ENCODE measurements at regions not wholly inside any gene's neighbourhood (a gene's known extent, or its start where the extent isn't known, plus 50 kb on each side); places are given as distances from the start of the nearest gene placed in this dataset.
A peak's percentile ranks its signal among the peaks of the same experiment; 100 is the strongest.

DNA sequence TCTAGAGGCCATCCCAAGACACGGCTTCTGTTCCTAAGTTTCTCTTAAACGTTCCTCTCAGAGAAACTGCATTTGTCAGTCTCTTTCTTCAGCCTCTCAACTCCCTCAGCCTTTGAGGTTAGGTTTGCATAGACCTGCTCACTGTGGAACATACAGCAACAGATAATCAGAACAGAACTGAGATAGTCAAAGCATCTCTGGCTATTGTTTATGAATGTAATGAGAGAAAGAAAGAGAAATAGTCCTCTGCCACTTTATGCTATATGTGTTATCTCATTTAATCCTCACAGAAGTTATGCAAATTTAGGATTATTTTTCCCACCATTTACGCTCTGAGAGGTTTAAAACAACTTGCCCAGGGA lies 190.6 kb downstream of the PHLDA1 start:
- H3K9ac ChIP-seq (ENCODE audit: low read depth in 1 of 2, low read length in 2 of 2) = no peak overlapping the region
- H3K4me3 ChIP-seq (ENCODE audit: low read depth in 1 of 3, low read length in 3 of 3) = no peak overlapping the region
- H3K27ac ChIP-seq (ENCODE audit: low read depth in 1 of 2, low read length in 2 of 2) = no peak overlapping the region
- no peaks in the 10 kb centered on the region for H3K4me1 ChIP-seq (ENCODE audit: control insufficient read depth in 4 of 4, insufficient read depth in 4 of 4, low read length in 3 of 4)
- no peaks in the 10 kb centered on the region for H3K9me3 ChIP-seq (ENCODE audit: control insufficient read depth in 4 of 4, low read length in 3 of 4)
- 89% methylated on average over 3 of the region's 3 CpGs for WGBS
- DNase-seq (ENCODE audit: low spot score) = no peak
- H3K36me3 ChIP-seq (ENCODE audit: control insufficient read depth in 4 of 4, insufficient read depth in 3 of 4, low read depth in 1 of 4, low read length in 3 of 4) = no peaks in the 10 kb centered on the region
- TF ChIP-seq EGR1 (IDR thresholded peaks at IDR 0.05; ENCODE audit: low read depth in 2 of 2) = no peak
- TF ChIP-seq HNF4G (IDR thresholded peaks at IDR 0.05) = no peak
- H3K27me3 ChIP-seq (ENCODE audit: control insufficient read depth in 4 of 4, insufficient read depth in 4 of 4, low read length in 3 of 4) = no peaks in the 10 kb centered on the region

GRCh38 chr12:75838309-75838708 lies 193.3 kb downstream of the PHLDA1 start:
- H3K4me3 ChIP-seq (ENCODE audit: low read depth in 1 of 3, low read length in 3 of 3) = no peak overlapping the region
- WGBS = 76% methylated on average over 3 of the region's 3 CpGs
- no peaks in the 10 kb centered on the region for H3K36me3 ChIP-seq (ENCODE audit: control insufficient read depth in 4 of 4, insufficient read depth in 3 of 4, low read depth in 1 of 4, low read length in 3 of 4)
- no peaks in the 10 kb centered on the region for H3K9me3 ChIP-seq (ENCODE audit: control insufficient read depth in 4 of 4, low read length in 3 of 4)
- TF ChIP-seq RAD21 (IDR thresholded peaks at IDR 0.05) (no peak), EGR1 (IDR thresholded peaks at IDR 0.05; ENCODE audit: low read depth in 2 of 2) (no peak), JUND (IDR thresholded peaks at IDR 0.05) (no peak), REST (IDR thresholded peaks at IDR 0.05) (no peak)
- H3K9ac ChIP-seq (ENCODE audit: low read depth in 1 of 2, low read length in 2 of 2) = no peak overlapping the region
- no peaks in the 10 kb centered on the region for H3K4me1 ChIP-seq (ENCODE audit: control insufficient read depth in 4 of 4, insufficient read depth in 4 of 4, low read length in 3 of 4)
- H3K27me3 ChIP-seq (ENCODE audit: control insufficient read depth in 4 of 4, insufficient read depth in 4 of 4, low read length in 3 of 4) = no peaks in the 10 kb centered on the region
- no peak for DNase-seq (ENCODE audit: low spot score)
- H3K27ac ChIP-seq (ENCODE audit: low read depth in 1 of 2, low read length in 2 of 2) = no peak overlapping the region

DNA sequence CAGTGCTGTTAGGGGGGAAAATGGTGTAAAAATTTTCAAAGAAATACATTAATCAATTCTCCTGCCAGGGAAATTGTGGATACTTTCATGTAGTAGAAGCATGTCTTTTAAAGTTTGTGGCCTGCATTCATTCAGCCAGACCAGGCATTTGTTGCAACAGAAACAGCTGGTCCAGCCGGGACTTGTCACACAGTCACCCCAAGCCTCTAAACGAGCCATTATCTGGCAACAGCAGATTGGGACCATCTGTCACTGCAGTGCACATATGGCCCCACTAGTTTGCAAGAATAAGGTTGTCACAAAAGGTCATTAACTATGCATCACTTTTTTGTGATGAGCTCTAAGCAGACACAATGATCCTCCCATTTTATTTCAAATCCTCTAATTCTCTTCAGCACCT lies 193.9 kb downstream of the PHLDA1 start:
- Histone ChIP-seq H3K4me1 (ENCODE audit: control insufficient read depth in 4 of 4, insufficient read depth in 4 of 4, low read length in 3 of 4) (no peaks in the 10 kb centered on the region), H3K4me3 (ENCODE audit: low read depth in 1 of 3, low read length in 3 of 3) (no peak overlapping the region), H3K9me3 (ENCODE audit: control insufficient read depth in 4 of 4, low read length in 3 of 4) (no peaks in the 10 kb centered on the region), H3K27me3 (ENCODE audit: control insufficient read depth in 4 of 4, insufficient read depth in 4 of 4, low read length in 3 of 4) (no peaks in the 10 kb centered on the region), H3K9ac (ENCODE audit: low read depth in 1 of 2, low read length in 2 of 2) (no peak overlapping the region), H3K36me3 (ENCODE audit: control insufficient read depth in 4 of 4, insufficient read depth in 3 of 4, low read depth in 1 of 4, low read length in 3 of 4) (no peaks in the 10 kb centered on the region), H3K27ac (ENCODE audit: low read depth in 1 of 2, low read length in 2 of 2) (no peak overlapping the region)
- WGBS = 77% methylated on average over 2 of the region's 2 CpGs
- TF ChIP-seq NR2F2 (IDR thresholded peaks at IDR 0.05) (peak; percentile 55), SP1 (IDR thresholded peaks at IDR 0.05) (no peak), YY1 (IDR thresholded peaks at IDR 0.05) (no peak)
- TF ChIP-seq, protein P1, sequence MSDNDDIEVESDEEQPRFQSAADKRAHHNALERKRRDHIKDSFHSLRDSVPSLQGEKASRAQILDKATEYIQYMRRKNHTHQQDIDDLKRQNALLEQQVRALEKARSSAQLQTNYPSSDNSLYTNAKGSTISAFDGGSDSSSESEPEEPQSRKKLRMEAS (IDR thresholded peaks at IDR 0.05) = no peak
- DNase-seq (ENCODE audit: low spot score) = no peak

GRCh38 chr12:75836533-75836932 lies 195.0 kb downstream of the PHLDA1 start:
- no peaks in the 10 kb centered on the region for H3K36me3 ChIP-seq (ENCODE audit: control insufficient read depth in 4 of 4, insufficient read depth in 3 of 4, low read depth in 1 of 4, low read length in 3 of 4)
- H3K9ac ChIP-seq (ENCODE audit: low read depth in 1 of 2, low read length in 2 of 2) = no peak overlapping the region
- no peak for DNase-seq (ENCODE audit: low spot score)
- H3K27ac ChIP-seq (ENCODE audit: low read depth in 1 of 2, low read length in 2 of 2) = no peak overlapping the region
- H3K4me3 ChIP-seq (ENCODE audit: low read depth in 1 of 3, low read length in 3 of 3) = no peak overlapping the region
- H3K4me1 ChIP-seq (ENCODE audit: control insufficient read depth in 4 of 4, insufficient read depth in 4 of 4, low read length in 3 of 4) = no peaks in the 10 kb centered on the region
- H3K27me3 ChIP-seq (ENCODE audit: control insufficient read depth in 4 of 4, insufficient read depth in 4 of 4, low read length in 3 of 4) = no peaks in the 10 kb centered on the region
- H3K9me3 ChIP-seq (ENCODE audit: control insufficient read depth in 4 of 4, low read length in 3 of 4) = no peaks in the 10 kb centered on the region
- TF ChIP-seq CTCF (IDR thresholded peaks at IDR 0.05; ENCODE audit: low read depth, low read length, missing input control) = no peak
- no peak for TF ChIP-seq YY1 (IDR thresholded peaks at IDR 0.05)
- TF ChIP-seq ZBTB33 (IDR thresholded peaks at IDR 0.05) = no peak
- TF ChIP-seq FOXA2 (IDR thresholded peaks at IDR 0.05) = no peak
- TF ChIP-seq FOXA1 (IDR thresholded peaks at IDR 0.05) = no peak
- no peak for TF ChIP-seq TAF1 (conservative IDR thresholded peaks at IDR 0.05)
- no peak for TF ChIP-seq EGR1 (IDR thresholded peaks at IDR 0.05; ENCODE audit: low read depth in 2 of 2)
- TF ChIP-seq SP1 (IDR thresholded peaks at IDR 0.05) = no peak
- TF ChIP-seq, protein P1 (IDR thresholded peaks at IDR 0.05) = no peak
- no peak for TF ChIP-seq JUND (IDR thresholded peaks at IDR 0.05)
- TF ChIP-seq RAD21 (IDR thresholded peaks at IDR 0.05) = no peak

Measured in liver (tissue), 8 donors.